ENCODE measurements at regions not wholly inside any gene's neighbourhood (a gene's known extent, or its start where the extent isn't known, plus 50 kb on each side); places are given as distances from the start of the nearest gene placed in this dataset.
A peak's percentile ranks its signal among the peaks of the same experiment; 100 is the strongest.

DNA sequence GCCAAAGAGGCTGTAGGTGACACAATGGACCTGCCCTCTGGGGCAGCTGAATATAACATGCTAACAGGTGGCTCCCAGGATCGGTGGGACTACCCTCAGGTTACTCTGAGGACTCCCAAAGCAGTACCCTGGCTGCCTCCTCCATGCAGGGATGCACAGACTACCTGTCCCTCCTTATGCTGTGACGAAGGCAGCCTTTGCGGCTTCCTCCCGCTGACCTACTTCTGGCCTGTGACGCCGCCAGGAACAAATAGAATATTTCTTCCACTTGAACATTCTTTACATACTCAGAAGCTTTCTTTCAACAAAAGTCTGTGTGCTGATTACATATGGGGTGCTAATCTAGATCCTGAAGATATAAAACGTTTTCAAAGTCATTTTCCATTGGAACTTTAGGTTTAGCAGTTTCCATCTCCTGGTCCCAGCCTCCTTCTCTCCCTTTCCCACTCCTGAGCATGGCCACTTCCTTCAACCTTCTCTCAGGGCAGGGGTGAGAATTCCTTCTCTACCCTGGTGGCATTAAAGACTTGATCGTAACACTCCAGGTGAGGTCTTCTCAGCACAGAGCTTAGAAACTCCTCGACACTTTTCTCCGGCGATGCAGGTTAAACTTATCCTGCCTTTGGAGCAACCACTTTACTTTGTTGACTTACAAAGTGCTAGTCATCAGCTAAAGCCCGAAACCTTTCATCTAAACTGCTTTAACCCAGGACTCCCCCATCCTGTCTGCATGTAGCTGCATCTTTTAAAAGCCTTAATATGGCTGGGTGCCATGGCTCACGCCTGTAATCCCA lies 58.9 kb upstream of the STK17B start:
- TF ChIP-seq MAFK (IDR thresholded peaks at IDR 0.05; ENCODE audit: low read length) = no peak
- TF ChIP-seq ZBTB33 (CRISPR knock-in tag; IDR thresholded peaks at IDR 0.05) = peak; percentile 53
- Histone ChIP-seq H3K9me1 (ENCODE audit: control insufficient read depth, insufficient read depth, low read length) (no peaks in the 10 kb centered on the region), H3K27ac (ENCODE audit: extremely low read depth, low read depth, low read length) (no peak overlapping the region), H3K36me3 (ENCODE audit: control insufficient read depth, insufficient read depth, low read length) (no peaks in the 10 kb centered on the region), H3K4me1 (replicated peaks in 1 of 2; ENCODE audit: control insufficient read depth in 2 of 2, insufficient read depth in 2 of 2, low read length in 2 of 2) (peaks cover 0 to 19% of the 10 kb centered on the region in 2 experiments), H3K27me3 (ENCODE audit: control insufficient read depth in 2 of 2, insufficient read depth in 2 of 2, low read length in 2 of 2) (no peaks in the 10 kb centered on the region), H3K4me2 (ENCODE audit: insufficient read depth, low read length) (no peak overlapping the region), H3K9me3 (replicated peaks; ENCODE audit: control insufficient read depth, insufficient read depth, low read depth, low read length) (no peaks in the 10 kb centered on the region), H3K9ac (ENCODE audit: insufficient read depth in 1 of 2, low read depth in 2 of 2, low read length in 2 of 2) (no peak overlapping the region), H4K20me1 (replicated peaks; ENCODE audit: control insufficient read depth, insufficient read depth, low read length) (no peaks in the 10 kb centered on the region), H2AFZ (ENCODE audit: low read depth, low read length) (peak overlapping the region; percentile 32; the same call in 1 of the 2 replicates), H3K4me3 (no peak overlapping the region), H3K79me2 (ENCODE audit: control insufficient read depth, insufficient read depth, low read length) (no peaks in the 10 kb centered on the region)
- FAIRE-seq = no peak
- ATAC-seq = no peak
- ChIA-PET CTCF (ENCODE audit: low intra/inter-chr PET ratio) (no interaction called here), POLR2A (interaction anchor here (0.9 kb wide), 1 partner anchor 12 kb away, joined by 3 read pairs; no protein-coding TSS in a partner anchor)
- in situ Hi-C loops (cut with MboI) = no loop called here
- BruUV-seq (replicated peaks) = no TSS peak
- whole genome bisulfite sequencing (ENCODE audit: insufficient coverage, low coverage, missing lambda C conversion rate) = 72% methylated on average over 12 of the region's 13 CpGs
- DNase-seq (ENCODE audit: extremely low read depth in 1 of 4, low spot score in 3 of 4) = no peak
- intact Hi-C loops (cut with micrococcal nuclease) = no loop called here
